ENCODE measurements at regions not wholly inside any gene's neighbourhood (a gene's known extent, or its start where the extent isn't known, plus 50 kb on each side); places are given as distances from the start of the nearest gene placed in this dataset.

DNA sequence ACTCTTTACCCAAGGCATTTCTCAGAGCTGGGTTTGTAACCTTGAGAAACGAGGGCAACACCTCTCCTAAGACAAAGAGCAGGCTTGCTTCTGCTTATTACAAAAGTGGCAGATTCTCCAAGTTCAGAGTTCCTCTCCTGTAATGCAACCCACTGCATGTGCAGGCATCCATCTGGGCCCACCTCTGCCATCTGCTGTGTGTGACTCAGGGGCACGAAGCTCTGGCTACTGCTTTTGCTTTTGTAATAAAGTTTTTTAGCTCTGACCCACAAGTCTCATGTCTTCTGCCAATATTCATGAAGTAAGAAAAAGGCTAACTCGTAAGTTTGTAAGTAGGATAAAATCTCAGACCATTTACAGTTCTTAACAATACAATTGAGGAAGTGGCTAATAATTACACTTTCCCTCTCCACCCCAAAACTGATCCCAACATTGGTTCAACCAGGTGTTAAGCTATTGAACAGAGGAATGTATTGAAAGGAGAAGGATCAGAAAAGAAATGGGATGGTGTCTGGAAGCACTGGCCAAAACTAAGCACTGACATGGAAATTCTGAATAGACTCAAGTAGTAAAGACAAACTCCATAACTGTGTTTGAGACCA, 51.7 kb upstream of the SMLR1 start:
- no peak for DNase-seq

DNA sequence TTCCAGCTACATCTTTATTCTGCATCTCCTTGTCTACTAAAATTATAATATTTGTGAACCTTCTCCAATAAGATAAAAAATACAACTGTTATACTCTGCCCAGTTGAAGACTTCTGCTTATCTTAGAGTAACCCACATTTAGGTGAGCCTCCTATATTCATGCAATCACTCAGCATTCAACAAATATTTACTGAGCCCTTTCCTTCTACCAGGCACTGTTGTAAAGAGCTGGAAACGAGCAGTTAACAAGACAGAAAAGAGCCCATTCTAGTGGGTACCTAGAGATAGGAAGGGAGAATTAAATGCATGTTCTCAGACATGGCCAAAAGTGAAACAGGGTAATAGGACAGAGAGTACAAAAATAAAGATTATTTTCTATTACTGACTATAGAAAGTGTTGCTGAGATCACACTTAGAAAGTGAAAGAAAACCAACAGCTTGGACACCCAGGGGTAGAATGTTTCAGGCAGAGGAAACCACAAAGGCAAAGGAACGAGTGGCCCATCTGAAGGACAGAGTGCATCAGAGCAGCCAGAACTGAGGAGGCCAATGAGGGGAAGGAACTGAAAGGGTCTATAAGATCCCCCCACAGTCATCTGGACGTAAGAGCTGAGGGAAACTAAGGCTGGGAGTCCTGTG, 50.8 kb upstream of the SMLR1 start:
- no peak for DNase-seq

Data from activated T-cell treated with anti-CD3 and anti-CD28 coated beads, Interleukin-2, amount 50 U/mL, for 1 hour (primary cell).